Activated naive CD4-positive, alpha-beta T cell treated with anti-CD3 and anti-CD28 coated beads, Interleukin-2, amount 50 U/mL, for 24 hours (primary cell): ENCODE measurements at regions not wholly inside any gene's neighbourhood (a gene's known extent, or its start where the extent isn't known, plus 50 kb on each side); places are given as distances from the start of the nearest gene placed in this dataset.

Source experiments
- H3K27ac Mint-ChIP-seq: one replicate; pipeline ENCODE4 v1.8.0; 2021; ENCODE audit warnings: mild to moderate bottlenecking, mixed read lengths
- H3K27me3 Mint-ChIP-seq: one replicate; pipeline ENCODE4 v1.8.0; 2021; ENCODE audit warnings: mixed read lengths
- H3K36me3 Mint-ChIP-seq: one replicate; pipeline ENCODE4 v1.8.0; 2021; ENCODE audit warnings: mixed read lengths
- H3K4me1 Mint-ChIP-seq: one replicate; pipeline ENCODE4 v1.8.0; 2021; ENCODE audit warnings: mixed read lengths
- H3K4me3 Mint-ChIP-seq: one replicate; pipeline ENCODE4 v1.8.0; 2021; ENCODE audit warnings: mild to moderate bottlenecking, mixed read lengths
- H3K9me3 Mint-ChIP-seq: one replicate; pipeline ENCODE4 v1.8.0; 2021; ENCODE audit warnings: mixed read lengths

GRCh38 chr5:158100373-158100888 lies 241.5 kb upstream of the CLINT1 start:
- no peaks in the 10 kb centered on the region for H3K9me3 Mint-ChIP-seq
- no peak overlapping the region for H3K27ac Mint-ChIP-seq
- no peak overlapping the region for H3K4me3 Mint-ChIP-seq
- H3K27me3 Mint-ChIP-seq: peaks cover 8% of the 10 kb centered on the region
- H3K36me3 Mint-ChIP-seq: no peaks in the 10 kb centered on the region
- H3K4me1 Mint-ChIP-seq: no peaks in the 10 kb centered on the region

GRCh38 chr5:158099571-158100105 lies 240.7 kb upstream of the CLINT1 start:
- no peak overlapping the region for H3K4me3 Mint-ChIP-seq
- peaks cover 8% of the 10 kb centered on the region for H3K27me3 Mint-ChIP-seq
- H3K27ac Mint-ChIP-seq: no peak overlapping the region
- no peaks in the 10 kb centered on the region for H3K4me1 Mint-ChIP-seq
- H3K9me3 Mint-ChIP-seq: no peaks in the 10 kb centered on the region
- H3K36me3 Mint-ChIP-seq: no peaks in the 10 kb centered on the region

GRCh38 chr5:158096835-158097234 lies 237.9 kb upstream of the CLINT1 start:
- H3K9me3 Mint-ChIP-seq: no peaks in the 10 kb centered on the region
- H3K36me3 Mint-ChIP-seq: no peaks in the 10 kb centered on the region
- H3K4me1 Mint-ChIP-seq: no peaks in the 10 kb centered on the region
- peaks cover 8% of the 10 kb centered on the region for H3K27me3 Mint-ChIP-seq
- H3K4me3 Mint-ChIP-seq: no peak overlapping the region
- no peak overlapping the region for H3K27ac Mint-ChIP-seq

GRCh38 chr5:158086856-158087255 lies 227.9 kb upstream of the CLINT1 start:
- Mint-ChIP-seq H3K4me3 (no peak overlapping the region), H3K9me3 (no peaks in the 10 kb centered on the region), H3K27me3 (peaks cover 6% of the 10 kb centered on the region), H3K36me3 (no peaks in the 10 kb centered on the region), H3K4me1 (no peaks in the 10 kb centered on the region), H3K27ac (no peak overlapping the region)

- H3K27me3 Mint-ChIP-seq: peaks cover 6% of the 10 kb centered on the region
- no peaks in the 10 kb centered on the region for H3K36me3 Mint-ChIP-seq
- no peak overlapping the region for H3K27ac Mint-ChIP-seq
- H3K4me1 Mint-ChIP-seq: no peaks in the 10 kb centered on the region
- H3K4me3 Mint-ChIP-seq: no peak overlapping the region
- H3K9me3 Mint-ChIP-seq: no peaks in the 10 kb centered on the region
Observed at GRCh38 chr5:158084292-158084691, 225.3 kb upstream of the CLINT1 start.

- no peaks in the 10 kb centered on the region for H3K9me3 Mint-ChIP-seq
- H3K4me3 Mint-ChIP-seq: no peak overlapping the region
- H3K36me3 Mint-ChIP-seq: no peaks in the 10 kb centered on the region
- no peaks in the 10 kb centered on the region for H3K4me1 Mint-ChIP-seq
- H3K27ac Mint-ChIP-seq: no peak overlapping the region
- peaks cover 6% of the 10 kb centered on the region for H3K27me3 Mint-ChIP-seq
Observed at GRCh38 chr5:158082696-158083287, 223.8 kb upstream of the CLINT1 start.

- Mint-ChIP-seq H3K4me1 (peaks cover 5% of the 10 kb centered on the region), H3K27ac (no peak overlapping the region), H3K36me3 (no peaks in the 10 kb centered on the region), H3K4me3 (no peak overlapping the region), H3K27me3 (peaks cover 9% of the 10 kb centered on the region), H3K9me3 (no peaks in the 10 kb centered on the region)
Observed at GRCh38 chr5:158080112-158080511, 221.2 kb upstream of the CLINT1 start.

GRCh38 chr5:158079097-158079496 lies 220.2 kb upstream of the CLINT1 start:
- Mint-ChIP-seq H3K27ac (no peak overlapping the region), H3K9me3 (no peaks in the 10 kb centered on the region), H3K4me3 (no peak overlapping the region), H3K36me3 (no peaks in the 10 kb centered on the region), H3K27me3 (peaks cover 5% of the 10 kb centered on the region), H3K4me1 (peaks cover 6% of the 10 kb centered on the region)

- no peaks in the 10 kb centered on the region for H3K9me3 Mint-ChIP-seq
- peaks cover 6% of the 10 kb centered on the region for H3K4me1 Mint-ChIP-seq
- H3K27me3 Mint-ChIP-seq: peaks cover 4% of the 10 kb centered on the region
- no peak overlapping the region for H3K27ac Mint-ChIP-seq
- no peaks in the 10 kb centered on the region for H3K36me3 Mint-ChIP-seq
- H3K4me3 Mint-ChIP-seq: no peak overlapping the region
Observed at GRCh38 chr5:158074992-158075769, 216.2 kb upstream of the CLINT1 start.

- Mint-ChIP-seq H3K36me3 (no peaks in the 10 kb centered on the region), H3K27ac (no peak overlapping the region), H3K9me3 (no peaks in the 10 kb centered on the region), H3K4me1 (peaks cover 6% of the 10 kb centered on the region), H3K27me3 (peaks cover 4% of the 10 kb centered on the region), H3K4me3 (no peak overlapping the region)
Observed at GRCh38 chr5:158074597-158074991, 215.6 kb upstream of the CLINT1 start.

GRCh38 chr5:158070859-158071258 lies 211.9 kb upstream of the CLINT1 start:
- Mint-ChIP-seq H3K27ac (no peak overlapping the region), H3K4me1 (peaks cover 6% of the 10 kb centered on the region), H3K4me3 (no peak overlapping the region), H3K9me3 (no peaks in the 10 kb centered on the region), H3K27me3 (peaks cover 4% of the 10 kb centered on the region), H3K36me3 (no peaks in the 10 kb centered on the region)

- Mint-ChIP-seq H3K27ac (no peak overlapping the region), H3K27me3 (peaks cover 1% of the 10 kb centered on the region), H3K9me3 (no peaks in the 10 kb centered on the region), H3K4me1 (no peaks in the 10 kb centered on the region), H3K4me3 (no peak overlapping the region), H3K36me3 (no peaks in the 10 kb centered on the region)
Observed at GRCh38 chr5:158069838-158070237, 210.9 kb upstream of the CLINT1 start.

- H3K27me3 Mint-ChIP-seq: peaks cover 1% of the 10 kb centered on the region
- no peaks in the 10 kb centered on the region for H3K4me1 Mint-ChIP-seq
- H3K27ac Mint-ChIP-seq: no peak overlapping the region
- H3K36me3 Mint-ChIP-seq: no peaks in the 10 kb centered on the region
- H3K4me3 Mint-ChIP-seq: no peak overlapping the region
- H3K9me3 Mint-ChIP-seq: no peaks in the 10 kb centered on the region
Observed at GRCh38 chr5:158068964-158069363, 210.0 kb upstream of the CLINT1 start.

- Mint-ChIP-seq H3K27ac (no peak overlapping the region), H3K4me1 (no peaks in the 10 kb centered on the region), H3K4me3 (no peak overlapping the region), H3K36me3 (no peaks in the 10 kb centered on the region), H3K27me3 (peaks cover 8% of the 10 kb centered on the region), H3K9me3 (no peaks in the 10 kb centered on the region)
Observed at GRCh38 chr5:158066076-158066475, 207.1 kb upstream of the CLINT1 start.

- no peaks in the 10 kb centered on the region for H3K4me1 Mint-ChIP-seq
- H3K27ac Mint-ChIP-seq: no peak overlapping the region
- H3K4me3 Mint-ChIP-seq: no peak overlapping the region
- no peaks in the 10 kb centered on the region for H3K9me3 Mint-ChIP-seq
- peaks cover 9% of the 10 kb centered on the region for H3K27me3 Mint-ChIP-seq
- H3K36me3 Mint-ChIP-seq: no peaks in the 10 kb centered on the region
Observed at GRCh38 chr5:158064334-158065123, 205.6 kb upstream of the CLINT1 start.

- Mint-ChIP-seq H3K27ac (no peak overlapping the region), H3K4me3 (no peak overlapping the region), H3K9me3 (no peaks in the 10 kb centered on the region), H3K4me1 (no peaks in the 10 kb centered on the region), H3K36me3 (no peaks in the 10 kb centered on the region), H3K27me3 (peaks cover 9% of the 10 kb centered on the region)
Observed at GRCh38 chr5:158063052-158063451, 204.1 kb upstream of the CLINT1 start.
